Testis (tissue), 2 donors: ENCODE measurements at regions not wholly inside any gene's neighbourhood (a gene's known extent, or its start where the extent isn't known, plus 50 kb on each side); places are given as distances from the start of the nearest gene placed in this dataset.

Experiments
- DNase-seq: peaks from one replicate; pipeline ENCODE4 v3.0.0-alpha.2; 2019
- H3K27ac ChIP-seq, 2 donors: fragments of 200-600 bp; sonication (generic); one replicate each; pipeline ENCODE4 v1.5.1; 2019
- H3K27me3 ChIP-seq: fragments of 200-600 bp; sonication (generic); one replicate; pipeline ENCODE4 v1.5.1; 2019
- H3K36me3 ChIP-seq: fragments of 200-600 bp; sonication (generic); one replicate; pipeline ENCODE4 v1.5.1; 2017; ENCODE audit warnings: low read depth; ENCODE audit errors: missing control alignments
- H3K4me1 ChIP-seq: fragments of 200-600 bp; sonication (generic); one replicate; pipeline ENCODE4 v1.5.1; 2019
- H3K4me3 ChIP-seq, 2 donors: fragments of 200-600 bp; sonication (generic); one replicate each; pipeline ENCODE4 v1.5.1; 2017 to 2019
- H3K9me3 ChIP-seq: fragments of 200-600 bp; sonication (generic); one replicate; pipeline ENCODE4 v1.5.1; 2017
- CTCF ChIP-seq, 3 experiments: fragments of 450-650 bp in 2 of 3; fragments of 200-600 bp in 1 of 3; sonication (generic) in 1 of 3; IDR thresholded peaks; one replicate each; pipeline ENCODE4 v1.5.1; 2016 to 2019; ENCODE audit warnings: antibody characterized with exemption in 3 of 3, mild to moderate bottlenecking in 2 of 3, moderate library complexity in 1 of 3
- POLR2A ChIP-seq: fragments of 450-650 bp; IDR thresholded peaks from one replicate; pipeline ENCODE4 v1.6.1; 2017; ENCODE audit warnings: antibody characterized with exemption, mild to moderate bottlenecking, moderate library complexity
- WGBS, 2 donors: methylation state at CpG; one replicate each; pipeline ENCODE4 v1.1.5; 2018; 5-methylcytosine and 5-hydroxymethylcytosine counted together
- intact Hi-C: fragments of 100-400 bp; cut with DNase I; formaldehyde crosslinking; loops from one replicate; pipeline ENCODE4 v1.15.1; 2023; ENCODE audit warnings: low total_unique reads

DNA sequence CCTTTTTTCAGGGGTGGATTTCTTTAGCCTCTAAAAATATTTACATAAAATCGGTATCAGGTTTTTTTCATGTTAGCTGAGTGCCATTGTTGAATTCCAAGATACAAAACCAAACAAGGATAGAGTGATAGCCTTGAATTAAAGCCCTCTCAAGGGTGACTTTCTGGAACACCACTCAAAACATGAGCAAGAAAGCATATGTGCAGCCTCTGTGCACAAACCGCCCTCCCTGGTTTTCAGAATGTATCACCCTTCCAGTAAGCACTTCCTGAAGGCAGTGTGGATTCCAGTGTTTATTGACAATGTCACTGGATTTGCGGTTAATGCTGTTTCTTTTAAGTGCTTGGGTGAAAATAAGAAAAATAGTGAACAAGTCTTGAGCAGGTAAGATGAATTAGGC, 597.7 kb downstream of the TMEM114 start:
- intact Hi-C loops, result no loop called here
- Histone ChIP-seq H3K4me1 (no peaks in the 10 kb centered on the region), H3K9me3 (no peaks in the 10 kb centered on the region)

GRCh38 chr16:7990626-7991260, 599.6 kb downstream of the TMEM114 start:
- H3K27me3 ChIP-seq, result no peaks in the 10 kb centered on the region
- H3K4me1 ChIP-seq, result no peaks in the 10 kb centered on the region
- no peak for DNase-seq
- no peaks in the 10 kb centered on the region for H3K36me3 ChIP-seq
- H3K9me3 ChIP-seq, result no peaks in the 10 kb centered on the region
- 68 to 81% methylated on average over 11 of the region's 11 CpGs for WGBS, 2 donors
- TF ChIP-seq CTCF (IDR thresholded peaks at IDR 0.05) (no peak), POLR2A (no peak)
- H3K4me3 ChIP-seq, result no peak overlapping the region
- no peak overlapping the region for H3K27ac ChIP-seq
- intact Hi-C loops, result no loop called here

More for the DNA sequence above, 597.7 kb downstream of the TMEM114 start:
- no peak overlapping the region for H3K27ac ChIP-seq
- H3K4me3 ChIP-seq, result no peak overlapping the region
- H3K36me3 ChIP-seq, result no peaks in the 10 kb centered on the region
- H3K27me3 ChIP-seq, result no peaks in the 10 kb centered on the region
- no peak for TF ChIP-seq POLR2A
- no peak for TF ChIP-seq CTCF (IDR thresholded peaks at IDR 0.05)
- no peak for DNase-seq
- 64 to 77% methylated on average over 3 of the region's 3 CpGs for WGBS, 2 donors

GRCh38 chr16:7983676-7984075, 606.6 kb downstream of the TMEM114 start:
- Histone ChIP-seq H3K4me3 (no peak overlapping the region), H3K4me1 (no peaks in the 10 kb centered on the region), H3K9me3 (no peaks in the 10 kb centered on the region), H3K36me3 (no peaks in the 10 kb centered on the region), H3K27me3 (no peaks in the 10 kb centered on the region), H3K27ac (no peak overlapping the region)
- TF ChIP-seq CTCF (IDR thresholded peaks at IDR 0.05), result no peak
- TF ChIP-seq POLR2A, result no peak
- no peak for DNase-seq
- WGBS, 2 donors, result 34 to 39% methylated on average over 2 to 3 of the region's 3 CpGs
- intact Hi-C loops, result no loop called here

- TF ChIP-seq POLR2A (no peak), CTCF (IDR thresholded peaks at IDR 0.05) (no peak)
- 35 to 41% methylated on average over 2 of the region's 2 CpGs for WGBS, 2 donors
- no peaks in the 10 kb centered on the region for H3K27me3 ChIP-seq
- H3K36me3 ChIP-seq, result no peaks in the 10 kb centered on the region
- H3K4me3 ChIP-seq, result no peak overlapping the region
- no peaks in the 10 kb centered on the region for H3K9me3 ChIP-seq
- intact Hi-C loops, result no loop called here
- H3K27ac ChIP-seq, result no peak overlapping the region
- no peak for DNase-seq
- no peaks in the 10 kb centered on the region for H3K4me1 ChIP-seq
Measured at GRCh38 chr16:7980133-7980483, 610.2 kb downstream of the TMEM114 start.

DNA sequence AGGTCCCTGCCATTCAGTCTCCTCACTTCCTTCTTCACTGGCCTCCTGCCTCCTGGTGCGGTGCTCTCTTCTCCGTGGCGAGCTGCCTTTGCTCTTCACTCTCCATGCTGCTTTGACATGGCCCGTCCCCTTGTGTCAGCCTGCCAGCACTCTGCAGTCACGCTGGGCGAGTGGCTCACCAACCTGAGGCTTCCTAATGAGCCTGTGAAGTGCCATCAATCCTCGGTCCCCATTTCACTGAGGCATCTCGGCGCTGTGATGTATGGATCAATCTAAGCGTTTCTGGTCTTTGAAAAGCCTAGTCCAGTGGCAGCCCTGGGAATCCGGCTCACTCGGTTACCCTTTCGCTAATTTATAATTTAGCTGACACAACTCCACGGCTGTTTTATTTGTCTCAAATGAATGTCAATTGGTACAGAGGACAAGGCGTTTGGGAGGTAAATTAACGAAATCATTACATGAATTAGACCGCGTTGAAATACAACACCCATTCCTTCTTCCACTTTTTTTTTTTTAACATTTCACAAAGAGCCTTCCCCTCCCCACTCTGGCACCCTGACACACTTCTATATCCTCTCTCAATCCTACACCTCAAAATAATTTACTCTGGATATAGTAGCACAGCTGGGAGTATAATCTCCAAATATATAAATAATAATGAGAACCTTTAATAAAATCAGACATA, 610.7 kb downstream of the TMEM114 start:
- 52 to 53% methylated on average over 18 of the region's 18 CpGs for WGBS, 2 donors
- H3K36me3 ChIP-seq, result no peaks in the 10 kb centered on the region
- H3K4me3 ChIP-seq, result no peak overlapping the region
- no peaks in the 10 kb centered on the region for H3K27me3 ChIP-seq
- H3K4me1 ChIP-seq, result no peaks in the 10 kb centered on the region
- no peak for TF ChIP-seq CTCF (IDR thresholded peaks at IDR 0.05)
- H3K27ac ChIP-seq, result no peak overlapping the region
- no peaks in the 10 kb centered on the region for H3K9me3 ChIP-seq
- intact Hi-C loops, result no loop called here
- no peak for DNase-seq
